ENCODE measurements at regions not wholly inside any gene's neighbourhood (a gene's known extent, or its start where the extent isn't known, plus 50 kb on each side); places are given as distances from the start of the nearest gene placed in this dataset.

GRCh38 chr2:22221006-22221405 is 1097.2 kb downstream of the TDRD15 start:
- DNase-seq (ENCODE audit: low read depth in 2 of 2): no peak

GRCh38 chr2:22238967-22239366 is 1115.2 kb downstream of the TDRD15 start:
- DNase-seq (ENCODE audit: low read depth in 2 of 2): no peak

- DNase-seq (ENCODE audit: low read depth in 2 of 2): no peak
Measured at GRCh38 chr2:22247466-22247865, 1123.7 kb downstream of the TDRD15 start.

- DNase-seq (ENCODE audit: low read depth in 2 of 2): no peak
Measured at GRCh38 chr2:22248851-22249250, 1125.1 kb downstream of the TDRD15 start.

GRCh38 chr2:22253171-22253570 is 1129.4 kb downstream of the TDRD15 start:
- no peak for DNase-seq (ENCODE audit: low read depth in 2 of 2)

- DNase-seq (ENCODE audit: low read depth in 2 of 2): no peak
Measured at GRCh38 chr2:22261165-22261564, 1123.8 kb upstream of the KLHL29 start.

GRCh38 chr2:22270341-22270740 is 1114.6 kb upstream of the KLHL29 start:
- no peak for DNase-seq (ENCODE audit: low read depth in 2 of 2)

- no peak for DNase-seq (ENCODE audit: low read depth in 2 of 2)
Measured at GRCh38 chr2:22273853-22274252, 1111.1 kb upstream of the KLHL29 start.

- no peak for DNase-seq (ENCODE audit: low read depth in 2 of 2)
Measured at GRCh38 chr2:22274661-22275060, 1110.3 kb upstream of the KLHL29 start.

- no peak for DNase-seq (ENCODE audit: low read depth in 2 of 2)
Measured at GRCh38 chr2:22276696-22277095, 1108.3 kb upstream of the KLHL29 start.

GRCh38 chr2:22279541-22279940 is 1105.4 kb upstream of the KLHL29 start:
- DNase-seq (ENCODE audit: low read depth in 2 of 2): no peak

- DNase-seq (ENCODE audit: low read depth in 2 of 2): no peak
Measured at GRCh38 chr2:22281033-22281432, 1103.9 kb upstream of the KLHL29 start.

- no peak for DNase-seq (ENCODE audit: low read depth in 2 of 2)
Measured at GRCh38 chr2:22282220-22282619, 1102.8 kb upstream of the KLHL29 start.

- DNase-seq (ENCODE audit: low read depth in 2 of 2): no peak
Measured at GRCh38 chr2:22282916-22283315, 1102.1 kb upstream of the KLHL29 start.

GRCh38 chr2:22283436-22283835 is 1101.5 kb upstream of the KLHL29 start:
- DNase-seq (ENCODE audit: low read depth in 2 of 2): no peak

- no peak for DNase-seq (ENCODE audit: low read depth in 2 of 2)
Measured at GRCh38 chr2:22290302-22290701, 1094.7 kb upstream of the KLHL29 start.

- DNase-seq (ENCODE audit: low read depth in 2 of 2): no peak
Measured at GRCh38 chr2:22290909-22291473, 1094.0 kb upstream of the KLHL29 start.

- DNase-seq (ENCODE audit: low read depth in 2 of 2): no peak
Measured at GRCh38 chr2:22301228-22301627, 1083.8 kb upstream of the KLHL29 start.

GRCh38 chr2:22326250-22326649 is 1058.7 kb upstream of the KLHL29 start:
- DNase-seq (ENCODE audit: low read depth in 2 of 2): no peak

GRCh38 chr2:22329211-22330154 is 1055.5 kb upstream of the KLHL29 start:
- DNase-seq (ENCODE audit: low read depth in 2 of 2): no peak

- no peak for DNase-seq (ENCODE audit: low read depth in 2 of 2)
Measured at GRCh38 chr2:22336414-22336813, 1048.6 kb upstream of the KLHL29 start.

- no peak for DNase-seq (ENCODE audit: low read depth in 2 of 2)
Measured at GRCh38 chr2:22340716-22341115, 1044.3 kb upstream of the KLHL29 start.

- DNase-seq (ENCODE audit: low read depth in 2 of 2): no peak
Measured at GRCh38 chr2:22347306-22347705, 1037.7 kb upstream of the KLHL29 start.

Measured in stimulated activated CD8-positive, alpha-beta memory T cell treated with anti-CD3 and anti-CD28 coated beads, Interleukin-7, amount 100 ng/mL, for 4 hours (primary cell).